K562 (cell line): ENCODE measurements at regions not wholly inside any gene's neighbourhood (a gene's known extent, or its start where the extent isn't known, plus 50 kb on each side); places are given as distances from the start of the nearest gene placed in this dataset.

ENCODE experiments used
- ATAC-seq: fragments of 200-7000 bp; cut with Tn5 transposase; 3 replicates; pipeline ENCODE4 v1.9.1; 2020; ENCODE audit warnings: moderate library complexity
- BruUV-seq: library from RNA; stranded (reverse); fragments of 400-500 nt; replicated peaks from 2 replicates; lab custom pipeline; 2021; lab: Mats Ljungman, UMichigan
- CTCF ChIA-PET: fragments of 300-600 bp; formaldehyde crosslinking; extraction: SDS; loops from one replicate; lab custom pipeline; 2021; ENCODE audit warnings: low intra/inter-chr PET ratio; lab: Yijun Ruan, JAX
- POLR2A ChIA-PET: fragments of 300-600, 350-650 bp; sonication (Branson Sonifier 250); formaldehyde crosslinking; extraction: SDS; loops from one replicate; lab custom pipeline; 2021; ENCODE audit warnings: antibody characterized with exemption, inconsistent platforms; lab: Yijun Ruan, JAX
- DNase-seq, 4 experiments: peaks; one replicate each; pipeline versions ENCODE4 v3.0.0 to v3.0.0-alpha.2; 2011 to 2018; ENCODE audit warnings: low spot score in 3 of 4, mixed read lengths in 3 of 4; ENCODE audit errors: extremely low read depth in 1 of 4
- FAIRE-seq: peaks from 2 replicates; lab custom pipeline; 2011; peaks lifted over from hg19 to GRCh38; lab: Jason Lieb, UNC
- H2AFZ ChIP-seq: 2 replicates; pipeline ENCODE4 v1.6.0; 2011; ENCODE audit warnings: low read depth, low read length, control low read depth, inconsistent platforms
- H3K27ac ChIP-seq: fragments of 200-600 bp; 3 replicates; pipeline ENCODE4 v1.8.0; 2011; ENCODE audit warnings: low read depth, mild to moderate bottlenecking, control low read depth, inconsistent platforms, low read length, moderate library complexity, mixed read lengths; ENCODE audit errors: extremely low read depth
- H3K27me3 ChIP-seq, 2 experiments: fragments of 300-600 bp in 1 of 2; 2 replicates in 1 of 2; 3 replicates in 1 of 2; pipeline versions ENCODE4 v1.6.0 to v1.8.0; 2011; ENCODE audit warnings: inconsistent platforms in 2 of 2, low read length in 2 of 2, mild to moderate bottlenecking in 1 of 2, mixed read lengths in 1 of 2, moderate library complexity in 1 of 2; ENCODE audit not compliant: control insufficient read depth in 2 of 2, insufficient read depth in 2 of 2
- H3K36me3 ChIP-seq: fragments of 300-600 bp; 3 replicates; pipeline ENCODE4 v1.8.0; 2011; ENCODE audit warnings: mild to moderate bottlenecking, low read length, inconsistent platforms; ENCODE audit not compliant: control insufficient read depth, insufficient read depth
- H3K4me1 ChIP-seq, 2 experiments: fragments of 200-600 bp in 1 of 2; replicated peaks in 1 of 2; 2 replicates in 1 of 2; 3 replicates in 1 of 2; pipeline versions ENCODE4 v1.5.1 to v1.8.0; 2011; ENCODE audit warnings: inconsistent platforms in 2 of 2, low read length in 2 of 2, mild to moderate bottlenecking in 1 of 2, mixed read lengths in 1 of 2, moderate library complexity in 1 of 2; ENCODE audit not compliant: control insufficient read depth in 2 of 2, insufficient read depth in 2 of 2
- H3K4me2 ChIP-seq: 2 replicates; pipeline ENCODE4 v1.6.1; 2011; ENCODE audit warnings: low read length, control low read depth, inconsistent platforms, mixed read lengths; ENCODE audit not compliant: insufficient read depth
- H3K4me3 ChIP-seq: fragments of 200-600 bp; sonication (generic), shearing (Covaris generic); 2 replicates; pipeline ENCODE4 v1.5.1; 2016; ENCODE audit warnings: control low read depth, inconsistent platforms
- H3K79me2 ChIP-seq: fragments of 200-600 bp; 3 replicates; pipeline ENCODE4 v1.8.0; 2011; ENCODE audit warnings: low read length, inconsistent platforms; ENCODE audit not compliant: control insufficient read depth, insufficient read depth
- H3K9ac ChIP-seq, 2 experiments: 2 replicates each; pipeline versions ENCODE4 v1.6.0 to v1.6.1; 2011; ENCODE audit warnings: low read depth in 2 of 2, low read length in 2 of 2, control low read depth in 1 of 2, inconsistent platforms in 1 of 2, mild to moderate bottlenecking in 1 of 2, mixed read lengths in 1 of 2; ENCODE audit not compliant: insufficient read depth in 1 of 2
- H3K9me1 ChIP-seq: one replicate; pipeline ENCODE4 v1.6.0; 2011; ENCODE audit warnings: inconsistent platforms, mild to moderate bottlenecking, low read length, moderate library complexity; ENCODE audit not compliant: control insufficient read depth, insufficient read depth
- H3K9me3 ChIP-seq: replicated peaks from 2 replicates; pipeline ENCODE4 v1.5.1; 2011; ENCODE audit warnings: low read depth, low read length, inconsistent platforms; ENCODE audit not compliant: control insufficient read depth, insufficient read depth
- H4K20me1 ChIP-seq: replicated peaks from 2 replicates; pipeline ENCODE4 v1.6.1; 2011; ENCODE audit warnings: low read length, inconsistent platforms, mixed read lengths; ENCODE audit not compliant: control insufficient read depth, insufficient read depth
- WGBS: fragments of 100-300 bp; shearing (Covaris generic); methylation state at CpG from one replicate; pipeline ENCODE4 v1.1.6; 2016; ENCODE audit warnings: low coverage, mixed read lengths; ENCODE audit not compliant: insufficient coverage; ENCODE audit errors: missing lambda C conversion rate; 5-methylcytosine and 5-hydroxymethylcytosine counted together
- in situ Hi-C: fragments of 300-500 bp; cut with MboI; formaldehyde crosslinking; loops from 4 replicates; pipeline ENCODE4 v1.15.0; 2018; ENCODE audit warnings: inconsistent platforms, mixed read lengths
- intact Hi-C: fragments of 100-400 bp; cut with micrococcal nuclease; formaldehyde crosslinking; loops from 2 replicates; pipeline ENCODE4 v1.14.2; 2022
- TF ChIP-seq, protein P1 (sequence below): fragments of 450-650 bp; IDR thresholded peaks from 2 replicates; pipeline ENCODE4 v1.6.1; 2017; ENCODE audit warnings: mild to moderate bottlenecking, moderate library complexity
- TF ChIP-seq, protein P2 (sequence below): sonication (generic); formaldehyde crosslinking; IDR thresholded peaks from 2 replicates; pipeline ENCODE4 v1.8.1; 2023; ENCODE audit warnings: mild to moderate bottlenecking, missing genetic modification reagents

DNA sequence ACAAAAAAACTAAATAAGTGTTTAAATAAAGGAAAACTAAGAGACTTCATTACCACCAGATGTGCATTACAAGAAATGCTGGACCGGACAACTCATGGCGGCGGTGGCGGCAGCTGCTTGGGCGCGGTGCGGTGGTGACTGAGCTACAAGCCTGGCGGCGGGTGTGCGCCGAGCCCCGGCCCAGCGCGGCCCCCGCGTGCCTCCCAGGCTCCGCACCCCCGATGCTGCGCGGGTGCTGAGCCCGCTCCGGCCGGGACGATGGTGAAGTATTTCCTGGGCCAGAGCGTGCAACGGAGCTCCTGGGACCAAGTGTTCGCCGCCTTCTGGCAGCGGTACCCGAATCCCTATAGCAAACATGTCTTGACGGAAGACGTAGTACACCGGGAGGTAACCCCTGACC, 52.2 kb upstream of the RCOR3 start:
- FAIRE-seq (no peak), ATAC-seq (no peak), DNase-seq (no peak)
- Histone ChIP-seq H3K4me1 (no peaks in the 10 kb centered on the region; a peak in 1 of 5 replicates), H3K36me3 (no peaks in the 10 kb centered on the region), H3K9me3 (no peaks in the 10 kb centered on the region; the same call in 1 of the 2 replicates), H3K27ac (no peak overlapping the region), H3K9me1 (no peaks in the 10 kb centered on the region), H3K27me3 (no peaks in the 10 kb centered on the region), H3K79me2 (no peaks in the 10 kb centered on the region), H3K9ac (no peak overlapping the region), H3K4me2 (no peak overlapping the region), H3K4me3 (no peak overlapping the region), H4K20me1 (no peaks in the 10 kb centered on the region), H2AFZ (no peak overlapping the region)
- intact Hi-C loops (no loop called here), in situ Hi-C loops (no loop called here)
- TF ChIP-seq, protein P1, sequence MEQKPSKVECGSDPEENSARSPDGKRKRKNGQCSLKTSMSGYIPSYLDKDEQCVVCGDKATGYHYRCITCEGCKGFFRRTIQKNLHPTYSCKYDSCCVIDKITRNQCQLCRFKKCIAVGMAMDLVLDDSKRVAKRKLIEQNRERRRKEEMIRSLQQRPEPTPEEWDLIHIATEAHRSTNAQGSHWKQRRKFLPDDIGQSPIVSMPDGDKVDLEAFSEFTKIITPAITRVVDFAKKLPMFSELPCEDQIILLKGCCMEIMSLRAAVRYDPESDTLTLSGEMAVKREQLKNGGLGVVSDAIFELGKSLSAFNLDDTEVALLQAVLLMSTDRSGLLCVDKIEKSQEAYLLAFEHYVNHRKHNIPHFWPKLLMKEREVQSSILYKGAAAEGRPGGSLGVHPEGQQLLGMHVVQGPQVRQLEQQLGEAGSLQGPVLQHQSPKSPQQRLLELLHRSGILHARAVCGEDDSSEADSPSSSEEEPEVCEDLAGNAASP, result no peak
- TF ChIP-seq, protein P2, sequence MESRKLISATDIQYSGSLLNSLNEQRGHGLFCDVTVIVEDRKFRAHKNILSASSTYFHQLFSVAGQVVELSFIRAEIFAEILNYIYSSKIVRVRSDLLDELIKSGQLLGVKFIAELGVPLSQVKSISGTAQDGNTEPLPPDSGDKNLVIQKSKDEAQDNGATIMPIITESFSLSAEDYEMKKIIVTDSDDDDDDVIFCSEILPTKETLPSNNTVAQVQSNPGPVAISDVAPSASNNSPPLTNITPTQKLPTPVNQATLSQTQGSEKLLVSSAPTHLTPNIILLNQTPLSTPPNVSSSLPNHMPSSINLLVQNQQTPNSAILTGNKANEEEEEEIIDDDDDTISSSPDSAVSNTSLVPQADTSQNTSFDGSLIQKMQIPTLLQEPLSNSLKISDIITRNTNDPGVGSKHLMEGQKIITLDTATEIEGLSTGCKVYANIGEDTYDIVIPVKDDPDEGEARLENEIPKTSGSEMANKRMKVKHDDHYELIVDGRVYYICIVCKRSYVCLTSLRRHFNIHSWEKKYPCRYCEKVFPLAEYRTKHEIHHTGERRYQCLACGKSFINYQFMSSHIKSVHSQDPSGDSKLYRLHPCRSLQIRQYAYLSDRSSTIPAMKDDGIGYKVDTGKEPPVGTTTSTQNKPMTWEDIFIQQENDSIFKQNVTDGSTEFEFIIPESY (CRISPR knock-in tag), result peak; percentile 34; the same call in 1 of the 2 replicates
- ChIA-PET CTCF (no interaction called here), POLR2A (no interaction called here)
- BruUV-seq, result no TSS peak
- WGBS, result 73% methylated on average over 33 of the region's 33 CpGs
